Neural cell (in vitro differentiated cells): ENCODE measurements at regions not wholly inside any gene's neighbourhood (a gene's known extent, or its start where the extent isn't known, plus 50 kb on each side); places are given as distances from the start of the nearest gene placed in this dataset.

Source experiments
- EP300 ChIP-seq: fragments of 450-650 bp; conservative IDR thresholded peaks from 2 replicates; pipeline ENCODE4 v1.6.1; 2014; ENCODE audit warnings: antibody characterized with exemption, mild to moderate bottlenecking, moderate library complexity; ENCODE audit not compliant: poor library complexity, severe bottlenecking
- EZH2 ChIP-seq: fragments of 200-600, 300-800 bp; shearing (Covaris generic), sonication (generic); IDR thresholded peaks from 2 replicates; pipeline ENCODE4 v1.6.1; 2014; ENCODE audit warnings: antibody characterized with exemption, low read length, borderline replicate concordance, mild to moderate bottlenecking; ENCODE audit not compliant: insufficient read depth, poor library complexity, severe bottlenecking
- MXI1 ChIP-seq: fragments of 450-650 bp; conservative IDR thresholded peaks from 2 replicates; pipeline ENCODE4 v1.6.1; 2014; ENCODE audit warnings: antibody characterized with exemption, mild to moderate bottlenecking; ENCODE audit not compliant: poor library complexity, severe bottlenecking
- POLR2AphosphoS5 ChIP-seq: IDR thresholded peaks from 2 replicates; pipeline ENCODE4 v1.6.1; 2012
- SMC3 ChIP-seq: fragments of 450-650 bp; conservative IDR thresholded peaks from 2 replicates; pipeline ENCODE4 v1.6.1; 2014; ENCODE audit warnings: antibody characterized with exemption, mild to moderate bottlenecking, moderate library complexity; ENCODE audit not compliant: poor library complexity
- TF ChIP-seq, protein P1 (sequence below): fragments of 450-650 bp; IDR thresholded peaks from 2 replicates; pipeline ENCODE4 v1.5.1; 2014; ENCODE audit warnings: antibody characterized with exemption, mild to moderate bottlenecking, moderate library complexity; ENCODE audit not compliant: poor library complexity, severe bottlenecking

DNA sequence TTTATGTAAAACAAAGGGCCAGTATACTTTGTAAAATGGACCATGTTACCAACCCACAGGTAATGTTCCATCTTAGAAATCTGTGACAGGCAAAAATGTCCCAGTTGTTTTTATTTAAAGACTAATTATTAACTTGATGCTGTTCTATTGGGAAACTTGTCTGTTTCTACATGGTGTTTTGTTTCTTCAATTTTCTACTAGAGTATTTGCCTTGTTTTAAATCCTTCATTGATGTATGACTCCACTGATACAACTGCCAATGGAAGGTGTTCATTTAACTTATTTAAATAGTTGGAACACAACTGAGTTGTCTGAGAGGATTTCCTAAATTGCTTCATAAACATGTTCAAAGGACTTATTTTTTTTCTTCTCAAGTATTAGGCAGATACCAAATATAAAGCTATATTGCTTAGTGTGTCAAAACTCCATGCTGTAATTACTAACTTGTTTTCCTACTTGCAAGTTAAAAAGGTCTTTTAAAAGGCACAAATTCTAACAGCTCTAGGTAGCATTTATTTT lies 152.0 kb upstream of the XPO1 start:
- TF ChIP-seq, protein P1, sequence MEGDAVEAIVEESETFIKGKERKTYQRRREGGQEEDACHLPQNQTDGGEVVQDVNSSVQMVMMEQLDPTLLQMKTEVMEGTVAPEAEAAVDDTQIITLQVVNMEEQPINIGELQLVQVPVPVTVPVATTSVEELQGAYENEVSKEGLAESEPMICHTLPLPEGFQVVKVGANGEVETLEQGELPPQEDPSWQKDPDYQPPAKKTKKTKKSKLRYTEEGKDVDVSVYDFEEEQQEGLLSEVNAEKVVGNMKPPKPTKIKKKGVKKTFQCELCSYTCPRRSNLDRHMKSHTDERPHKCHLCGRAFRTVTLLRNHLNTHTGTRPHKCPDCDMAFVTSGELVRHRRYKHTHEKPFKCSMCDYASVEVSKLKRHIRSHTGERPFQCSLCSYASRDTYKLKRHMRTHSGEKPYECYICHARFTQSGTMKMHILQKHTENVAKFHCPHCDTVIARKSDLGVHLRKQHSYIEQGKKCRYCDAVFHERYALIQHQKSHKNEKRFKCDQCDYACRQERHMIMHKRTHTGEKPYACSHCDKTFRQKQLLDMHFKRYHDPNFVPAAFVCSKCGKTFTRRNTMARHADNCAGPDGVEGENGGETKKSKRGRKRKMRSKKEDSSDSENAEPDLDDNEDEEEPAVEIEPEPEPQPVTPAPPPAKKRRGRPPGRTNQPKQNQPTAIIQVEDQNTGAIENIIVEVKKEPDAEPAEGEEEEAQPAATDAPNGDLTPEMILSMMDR = no peak
- no peak for TF ChIP-seq POLR2AphosphoS5
- TF ChIP-seq EP300 = no peak
- TF ChIP-seq MXI1 = no peak
- TF ChIP-seq SMC3 = no peak
- no peak for TF ChIP-seq EZH2
